Posterior vena cava (tissue), 2 donors: ENCODE measurements at regions not wholly inside any gene's neighbourhood (a gene's known extent, or its start where the extent isn't known, plus 50 kb on each side); places are given as distances from the start of the nearest gene placed in this dataset.

ENCODE experiments used
- DNase-seq: peaks from one replicate; pipeline ENCODE4 v3.0.0-alpha.2; 2020; ENCODE audit warnings: low spot score
- intact Hi-C, 2 donors: fragments of 100-400 bp; cut with DNase I; formaldehyde crosslinking; loops; one replicate each; pipeline versions ENCODE4 v1.14.1 to v1.14.2; 2022 to 2023
- donor health status: DM: yes; HTN: yes; CAD: no.
- donor health status: DM: yes; HTN: yes; CAD: no.

GRCh38 chr2:16121986-16122390, 181.6 kb downstream of the MYCN start:
- intact Hi-C loops = no loop called here
- DNase-seq = no peak

- intact Hi-C loops = no loop called here
- no peak for DNase-seq
Observed at GRCh38 chr2:16121231-16121985, 181.1 kb downstream of the MYCN start.

- DNase-seq = no peak
- intact Hi-C loops = no loop called here
Observed at GRCh38 chr2:16120591-16121180, 180.3 kb downstream of the MYCN start.

GRCh38 chr2:16119741-16120140, 179.4 kb downstream of the MYCN start:
- intact Hi-C loops = no loop called here
- no peak for DNase-seq

- intact Hi-C loops = no loop called here
Observed at GRCh38 chr2:16118611-16119590, 178.6 kb downstream of the MYCN start.

GRCh38 chr2:16117791-16118610, 177.7 kb downstream of the MYCN start:
- intact Hi-C loops = no loop called here
- DNase-seq = no peak

More at GRCh38 chr2:16118611-16119590, 178.6 kb downstream of the MYCN start:
- DNase-seq = no peak

- intact Hi-C loops = no loop called here
- no peak for DNase-seq
Observed at GRCh38 chr2:16117021-16117700, 176.8 kb downstream of the MYCN start.

GRCh38 chr2:16115881-16116830, 175.8 kb downstream of the MYCN start:
- no peak for DNase-seq
- intact Hi-C loops = no loop called here

GRCh38 chr2:16115291-16115690, 174.9 kb downstream of the MYCN start:
- no peak for DNase-seq
- intact Hi-C loops = no loop called here

GRCh38 chr2:16114836-16115235, 174.5 kb downstream of the MYCN start:
- intact Hi-C loops = no loop called here
- no peak for DNase-seq

GRCh38 chr2:16114070-16114469, 173.7 kb downstream of the MYCN start:
- DNase-seq = no peak
- intact Hi-C loops = no loop called here

- intact Hi-C loops = no loop called here
- DNase-seq = no peak
Observed at GRCh38 chr2:16113568-16113967, 173.2 kb downstream of the MYCN start.

- intact Hi-C loops = no loop called here
- no peak for DNase-seq
Observed at GRCh38 chr2:16112972-16113560, 172.7 kb downstream of the MYCN start.

GRCh38 chr2:16112251-16112971, 172.1 kb downstream of the MYCN start:
- DNase-seq = no peak
- intact Hi-C loops = no loop called here

GRCh38 chr2:16111838-16112210, 171.5 kb downstream of the MYCN start:
- intact Hi-C loops = no loop called here
- DNase-seq = no peak

- intact Hi-C loops = no loop called here
- no peak for DNase-seq
Observed at GRCh38 chr2:16109821-16110310, 169.5 kb downstream of the MYCN start.
